Ascending aorta (tissue), 2 donors: ENCODE measurements at regions not wholly inside any gene's neighbourhood (a gene's known extent, or its start where the extent isn't known, plus 50 kb on each side); places are given as distances from the start of the nearest gene placed in this dataset.

Experiments
- DNase-seq, 2 donors: peaks; one replicate each; pipeline ENCODE4 v3.0.0-alpha.2; 2019; ENCODE audit warnings: low spot score in 2 of 2
- H3K27ac ChIP-seq, 2 donors: fragments of 200-600 bp; sonication (generic); one replicate each; pipeline ENCODE4 v1.5.1; 2016 to 2017; ENCODE audit warnings: mild to moderate bottlenecking in 1 of 2
- H3K27me3 ChIP-seq: fragments of 200-600 bp; sonication (generic); one replicate; pipeline ENCODE4 v1.5.1; 2017
- H3K36me3 ChIP-seq, 2 donors: fragments of 200-600 bp; sonication (generic); one replicate each; pipeline ENCODE4 v1.5.1; 2016
- H3K4me1 ChIP-seq, 2 donors: fragments of 200-600 bp; sonication (generic); one replicate each; pipeline ENCODE4 v1.5.1; 2016 to 2017; ENCODE audit warnings: mild to moderate bottlenecking in 1 of 2
- H3K4me3 ChIP-seq, 2 donors: fragments of 200-600 bp; sonication (generic); one replicate each; pipeline ENCODE4 v1.5.1; 2016 to 2017; ENCODE audit warnings: mild to moderate bottlenecking in 1 of 2
- H3K9me3 ChIP-seq, 2 donors: fragments of 200-600 bp; sonication (generic); one replicate each; pipeline ENCODE4 v1.5.1; 2016
- CTCF ChIP-seq, 3 experiments: fragments of 200-600 bp in 2 of 3; fragments of 450-650 bp in 1 of 3; sonication (generic) in 2 of 3; IDR thresholded peaks; one replicate each; pipeline ENCODE4 v1.5.1; 2016 to 2019; ENCODE audit warnings: antibody characterized with exemption in 3 of 3, mild to moderate bottlenecking in 1 of 3, moderate library complexity in 1 of 3
- intact Hi-C: fragments of 100-400 bp; cut with DNase I; formaldehyde crosslinking; loops from one replicate; pipeline ENCODE4 v1.15.1; 2023

GRCh38 chr5:157961176-157961575, 102.2 kb upstream of the CLINT1 start:
- Histone ChIP-seq H3K4me1 (no peaks in the 10 kb centered on the region), H3K4me3 (no peak overlapping the region), H3K27ac (no peak overlapping the region), H3K36me3 (no peaks in the 10 kb centered on the region), H3K27me3 (no peaks in the 10 kb centered on the region), H3K9me3 (no peaks in the 10 kb centered on the region)
- no peak for DNase-seq
- TF ChIP-seq CTCF (IDR thresholded peaks at IDR 0.05) = no peak
- intact Hi-C loops = no loop called here

GRCh38 chr5:157959370-157959769, 100.4 kb upstream of the CLINT1 start:
- Histone ChIP-seq H3K9me3 (no peaks in the 10 kb centered on the region), H3K4me3 (no peak overlapping the region), H3K27ac (no peak overlapping the region), H3K4me1 (no peaks in the 10 kb centered on the region), H3K36me3 (no peaks in the 10 kb centered on the region), H3K27me3 (no peaks in the 10 kb centered on the region)
- DNase-seq = no peak
- intact Hi-C loops = no loop called here
- no peak for TF ChIP-seq CTCF (IDR thresholded peaks at IDR 0.05)

GRCh38 chr5:157956271-157956885, 97.4 kb upstream of the CLINT1 start:
- intact Hi-C loops = no loop called here
- no peak for TF ChIP-seq CTCF (IDR thresholded peaks at IDR 0.05)

GRCh38 chr5:157955541-157956172, 96.7 kb upstream of the CLINT1 start:
- Histone ChIP-seq H3K9me3 (no peaks in the 10 kb centered on the region), H3K27me3 (no peaks in the 10 kb centered on the region), H3K36me3 (no peaks in the 10 kb centered on the region), H3K4me3 (no peak overlapping the region), H3K4me1 (no peaks in the 10 kb centered on the region), H3K27ac (no peak overlapping the region)
- no peak for TF ChIP-seq CTCF (IDR thresholded peaks at IDR 0.05)
- intact Hi-C loops = no loop called here
- no peak for DNase-seq

More at GRCh38 chr5:157956271-157956885, 97.4 kb upstream of the CLINT1 start:
- Histone ChIP-seq H3K9me3 (no peaks in the 10 kb centered on the region), H3K4me3 (no peak overlapping the region), H3K36me3 (no peaks in the 10 kb centered on the region), H3K27me3 (no peaks in the 10 kb centered on the region), H3K4me1 (no peaks in the 10 kb centered on the region), H3K27ac (no peak overlapping the region)
- DNase-seq = no peak

DNA sequence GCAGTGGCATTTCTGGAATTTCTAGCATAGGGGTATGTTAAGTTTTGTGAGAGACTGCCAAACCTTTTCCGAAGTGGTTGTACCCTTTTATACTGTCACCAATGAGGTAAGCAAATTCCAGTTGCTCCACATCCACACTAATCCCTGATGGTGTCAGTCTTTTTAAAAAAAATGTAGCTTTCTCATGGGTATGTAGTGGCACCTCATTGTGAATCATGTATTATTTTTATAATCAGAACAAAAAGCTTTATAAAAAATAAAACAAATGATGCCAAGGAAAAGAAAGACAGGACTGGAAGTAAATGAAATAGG, 93.4 kb upstream of the CLINT1 start:
- Histone ChIP-seq H3K9me3 (no peaks in the 10 kb centered on the region), H3K27ac (no peak overlapping the region), H3K4me1 (peaks cover 0 to 3% of the 10 kb centered on the region in 2 donors), H3K4me3 (no peak overlapping the region), H3K36me3 (no peaks in the 10 kb centered on the region), H3K27me3 (no peaks in the 10 kb centered on the region)
- TF ChIP-seq CTCF (IDR thresholded peaks at IDR 0.05) = no peak
- intact Hi-C loops = no loop called here
- DNase-seq = no peak
